HT-29 (cell line): ENCODE measurements at regions not wholly inside any gene's neighbourhood (a gene's known extent, or its start where the extent isn't known, plus 50 kb on each side); places are given as distances from the start of the nearest gene placed in this dataset.
A peak's percentile ranks its signal among the peaks of the same experiment; 100 is the strongest.

Source experiments
- DNase-seq: peaks from one replicate; pipeline ENCODE4 v3.0.0-alpha.2; 2015; ENCODE audit warnings: low spot score

GRCh38 chr1:239676522-239677273 lies 290.3 kb downstream of the CHRM3 start:
- DNase-seq, result no peak

GRCh38 chr1:239677362-239677761 lies 291.0 kb downstream of the CHRM3 start:
- DNase-seq, result no peak

DNA sequence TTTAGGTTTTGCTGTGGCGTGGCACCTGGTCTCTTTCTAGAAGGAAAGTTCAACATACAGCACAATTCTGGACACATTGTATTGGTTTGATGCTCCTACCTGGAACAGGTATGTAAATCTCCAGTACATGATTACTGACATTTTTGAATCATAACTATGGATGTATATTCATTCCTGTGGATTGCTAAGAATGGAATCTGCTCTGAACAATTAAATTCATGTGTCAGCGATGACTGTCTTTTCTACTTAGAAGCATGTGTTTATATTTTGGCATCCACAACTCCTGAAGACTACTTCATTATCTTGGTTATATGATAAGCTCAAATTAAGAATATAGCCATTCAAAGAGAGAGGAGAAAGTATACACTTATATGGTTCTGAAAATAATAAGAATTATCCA lies 291.8 kb downstream of the CHRM3 start:
- DNase-seq, result no peak

- DNase-seq, result no peak
These were observed 295.7 kb downstream of the CHRM3 start for GRCh38 chr1:239682046-239682445.

- DNase-seq, result no peak
These were observed 296.6 kb downstream of the CHRM3 start for GRCh38 chr1:239682960-239683359.

GRCh38 chr1:239686386-239686785 lies 300.0 kb downstream of the CHRM3 start:
- no peak for DNase-seq

GRCh38 chr1:239696317-239696716 lies 309.9 kb downstream of the CHRM3 start:
- no peak for DNase-seq

DNA sequence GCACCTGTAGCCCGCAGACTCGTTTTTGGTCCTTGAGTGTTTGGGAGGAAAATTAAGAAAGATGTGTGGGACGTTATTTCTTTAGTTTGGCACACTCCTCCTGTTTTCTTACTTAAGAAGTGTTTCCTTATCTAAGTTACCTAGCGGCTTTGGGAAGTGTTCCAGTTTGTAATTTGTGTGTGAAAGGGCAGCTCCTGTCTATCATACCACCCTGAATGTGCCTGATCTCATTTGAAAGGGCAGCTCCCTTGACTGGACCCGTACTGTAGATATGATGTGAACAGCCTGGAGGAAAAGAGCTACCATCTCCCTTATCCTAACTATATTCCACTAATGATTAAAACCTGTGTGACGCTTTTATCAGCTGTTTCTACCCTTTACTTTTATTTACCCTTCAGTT lies 314.3 kb downstream of the CHRM3 start:
- DNase-seq, result no peak

DNA sequence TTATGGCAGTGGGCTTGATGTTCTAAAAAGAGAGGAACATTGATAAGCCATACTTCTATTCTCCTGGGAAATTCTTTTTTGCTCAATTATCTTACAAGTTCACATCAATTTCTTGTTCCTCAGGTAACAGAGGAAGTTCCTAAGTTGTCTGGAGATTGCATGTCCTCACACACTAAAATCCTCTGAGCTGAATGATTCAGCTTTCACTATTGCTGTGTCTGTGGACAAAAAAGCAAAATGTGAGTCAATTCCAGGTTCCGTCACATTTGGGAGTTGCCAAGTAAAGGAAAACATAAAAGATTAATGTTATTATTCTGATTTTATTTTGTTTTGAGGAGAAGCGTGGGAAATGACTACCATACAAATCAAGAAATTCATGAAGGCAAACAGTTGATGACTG lies 316.7 kb downstream of the CHRM3 start:
- DNase-seq, result no peak

DNA sequence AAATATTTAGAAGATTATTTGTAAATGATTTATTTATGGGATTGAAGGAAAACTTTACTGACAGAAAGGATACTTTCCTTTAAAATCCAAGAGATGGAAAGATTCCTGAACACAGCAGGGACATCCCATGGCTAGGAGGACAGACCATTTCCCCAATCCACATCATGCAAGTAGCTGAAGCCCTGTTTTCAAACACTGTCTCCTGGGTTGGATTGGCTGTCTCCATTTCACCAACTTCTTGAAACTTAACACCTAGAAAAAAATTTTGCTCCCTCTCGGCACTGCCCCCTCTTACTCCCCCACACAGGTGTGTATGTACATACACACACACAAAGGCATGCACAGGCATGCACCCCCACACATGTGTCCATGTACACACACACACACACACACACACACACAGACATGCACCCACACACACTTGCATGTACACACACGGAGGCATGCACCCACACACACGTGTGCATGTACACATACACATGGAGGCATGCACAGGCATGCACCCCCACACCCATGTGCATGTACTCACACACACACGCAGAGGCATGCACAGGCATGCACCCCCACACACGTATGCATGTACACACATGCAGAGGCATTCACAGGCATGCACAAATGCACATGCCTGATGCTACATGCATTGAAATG lies 320.0 kb downstream of the CHRM3 start:
- no peak for DNase-seq

- DNase-seq, result no peak
These were observed 321.2 kb downstream of the CHRM3 start for GRCh38 chr1:239707615-239708014.

DNA sequence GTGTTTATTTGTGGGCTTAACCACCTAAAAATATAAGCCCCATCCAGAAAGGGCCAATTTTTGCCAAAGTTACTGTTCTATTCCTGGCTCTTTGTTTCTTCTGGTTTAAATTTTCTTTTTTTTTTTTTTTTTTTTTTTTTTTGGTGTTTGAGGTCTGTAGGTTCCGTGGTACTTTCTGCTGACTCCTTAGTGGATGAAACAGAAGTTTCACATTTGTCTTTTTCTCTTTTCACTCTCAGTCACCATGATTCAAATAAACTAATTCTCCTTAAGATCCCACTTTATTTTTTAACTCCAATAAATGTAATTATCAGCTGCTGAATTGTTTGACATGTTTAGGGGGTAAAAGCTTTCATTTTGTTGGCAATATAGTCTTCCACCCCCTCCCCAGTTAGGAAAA lies 322.3 kb downstream of the CHRM3 start:
- no peak for DNase-seq

DNA sequence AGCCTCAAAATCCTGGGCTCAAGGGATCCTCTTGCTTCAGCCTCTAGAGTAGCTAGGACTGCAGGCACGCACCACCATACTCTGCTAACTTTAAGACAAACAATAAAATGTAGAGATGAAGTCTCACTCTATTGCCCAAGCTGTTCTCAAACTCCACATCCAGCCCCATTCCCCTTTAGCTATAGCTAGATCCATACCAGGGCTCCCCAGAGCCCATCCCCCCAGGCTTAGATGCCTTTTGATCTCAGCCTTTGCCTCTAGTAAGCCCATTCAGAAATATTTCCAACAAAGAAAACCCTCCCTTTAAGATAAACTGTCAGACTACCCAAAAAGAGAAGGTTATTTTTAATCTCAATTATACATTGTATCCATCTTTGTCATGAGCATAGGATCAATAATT lies 325.4 kb downstream of the CHRM3 start:
- DNase-seq, result no peak

GRCh38 chr1:239717097-239717917 lies 330.9 kb downstream of the CHRM3 start:
- peak; percentile 49 for DNase-seq

DNA sequence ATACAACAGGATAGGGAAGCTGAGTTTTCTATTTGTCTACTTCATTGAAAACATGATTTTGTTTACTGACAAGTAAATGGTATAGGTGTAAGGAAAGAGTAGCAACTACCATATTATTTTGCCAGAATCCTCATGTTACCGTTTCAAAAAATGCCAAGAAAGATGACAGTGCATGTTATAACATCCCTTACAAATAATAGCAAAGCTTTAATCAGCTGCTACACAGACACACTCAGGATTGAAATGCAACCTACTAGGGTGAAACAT lies 331.5 kb downstream of the CHRM3 start:
- no peak for DNase-seq

GRCh38 chr1:239718571-239718970 lies 332.2 kb downstream of the CHRM3 start:
- no peak for DNase-seq

- no peak for DNase-seq
These were observed 332.7 kb downstream of the CHRM3 start for GRCh38 chr1:239718997-239719628.

DNA sequence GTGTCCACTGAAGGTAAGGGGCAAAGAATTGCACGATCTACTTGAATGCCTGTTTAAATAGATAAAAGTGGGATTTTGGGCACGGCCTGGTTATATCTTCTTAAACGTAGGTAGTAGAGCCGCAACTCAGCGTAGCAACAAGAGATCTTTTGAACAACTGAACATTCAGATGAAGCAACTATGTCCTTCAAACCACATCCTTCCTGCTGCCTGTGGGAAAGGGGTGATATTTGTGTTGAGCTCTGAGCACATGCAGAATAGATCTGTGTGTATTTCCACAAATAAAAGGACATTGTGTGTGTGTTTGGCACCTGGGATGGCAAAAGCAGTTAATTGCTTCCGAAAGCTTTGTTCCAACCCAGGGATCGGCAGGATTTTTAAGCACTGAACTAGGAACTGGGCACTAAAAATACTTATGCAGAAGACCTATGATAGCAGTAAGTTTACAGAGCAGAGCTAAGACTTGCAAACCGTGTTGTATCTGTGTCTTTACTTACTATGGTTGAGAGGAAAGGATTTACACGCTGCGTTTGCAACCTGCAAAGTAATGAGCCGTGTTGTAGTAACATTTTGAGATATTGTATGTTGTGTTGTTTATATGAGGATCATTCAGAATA lies 333.4 kb downstream of the CHRM3 start:
- no peak for DNase-seq

DNA sequence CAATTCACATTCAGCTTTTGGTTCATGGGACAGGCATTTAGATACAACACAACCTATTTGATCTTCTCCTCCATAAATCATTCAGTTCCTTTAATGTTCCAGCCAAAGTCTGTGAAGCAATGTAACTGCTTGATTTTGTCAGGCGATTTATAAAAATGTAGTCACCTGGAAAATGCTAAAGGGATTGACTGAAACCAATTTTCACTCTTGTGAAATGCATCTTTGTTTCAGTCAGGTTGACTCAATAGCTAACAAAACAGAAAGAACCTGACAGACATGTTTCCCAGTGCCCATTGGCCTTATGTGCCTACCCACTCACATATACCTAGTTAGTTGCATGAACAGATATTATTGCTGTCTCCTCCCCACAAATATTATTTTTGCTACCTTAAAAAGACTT lies 335.7 kb downstream of the CHRM3 start:
- DNase-seq, result no peak

DNA sequence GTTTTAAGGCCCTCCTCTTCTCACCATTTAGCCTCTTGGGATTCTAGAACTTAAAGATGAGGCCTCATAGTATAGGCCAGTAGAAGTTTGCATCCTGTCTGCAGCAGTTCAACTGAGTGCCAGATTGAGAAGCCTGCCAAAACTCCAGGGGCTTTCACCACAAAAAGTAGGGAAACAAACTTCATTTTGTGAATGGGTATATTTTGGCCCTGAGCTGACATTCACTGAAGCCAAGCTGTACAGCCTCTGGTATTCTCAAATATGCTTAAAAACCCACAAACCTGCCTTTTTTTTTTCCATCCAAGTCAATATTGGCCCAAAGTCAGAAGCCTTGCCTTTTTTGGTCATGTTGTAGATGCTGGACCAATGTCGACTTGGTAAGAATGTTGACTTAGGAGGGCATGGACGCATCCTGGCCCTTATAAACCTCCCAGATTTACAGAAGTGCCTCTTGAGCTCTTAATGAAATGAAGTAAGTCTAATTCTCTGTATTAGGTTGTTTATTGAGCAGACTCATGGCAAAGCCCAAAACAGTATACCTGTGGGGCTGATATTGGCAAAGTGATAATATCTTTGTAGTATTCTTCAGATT lies 337.5 kb downstream of the CHRM3 start:
- DNase-seq, result no peak

DNA sequence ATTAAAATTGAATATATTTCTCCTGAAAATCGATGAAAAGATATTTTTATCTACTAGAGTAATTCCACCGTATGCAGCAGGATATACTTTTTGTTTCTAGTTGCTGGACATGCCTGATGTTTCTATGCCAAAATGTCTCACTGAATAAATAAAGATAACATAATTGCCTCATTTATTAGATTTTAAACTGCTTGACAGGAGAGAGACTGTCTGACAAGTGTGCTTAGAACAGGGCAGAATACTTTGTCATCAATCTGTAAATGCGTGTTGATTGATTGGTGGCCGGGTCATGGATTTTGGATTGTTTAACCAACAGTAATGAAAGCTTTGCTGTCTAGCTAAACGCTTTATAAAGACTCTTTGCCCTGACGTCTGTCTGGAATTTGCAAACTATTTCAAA lies 339.0 kb downstream of the CHRM3 start:
- no peak for DNase-seq

DNA sequence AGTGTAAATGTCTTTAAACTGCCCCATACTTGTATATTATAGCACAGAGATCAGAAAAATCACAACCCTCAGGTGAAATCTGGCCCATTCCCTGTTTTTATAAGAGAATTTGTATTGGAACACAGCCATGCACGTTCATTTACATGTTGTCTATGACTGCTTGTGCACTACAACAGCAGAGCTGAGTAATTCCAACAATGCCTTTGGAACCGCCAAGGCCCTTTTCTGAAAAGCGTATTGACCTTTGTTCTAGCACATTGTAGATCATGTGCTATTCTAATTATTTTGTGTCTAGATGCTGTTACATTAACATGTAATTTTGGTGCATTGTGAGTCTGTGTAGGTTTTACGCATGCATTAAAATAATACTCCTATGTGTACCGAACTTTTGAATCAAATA lies 339.6 kb downstream of the CHRM3 start:
- DNase-seq, result no peak
